H9 (cell line): ENCODE measurements at regions not wholly inside any gene's neighbourhood (a gene's known extent, or its start where the extent isn't known, plus 50 kb on each side); places are given as distances from the start of the nearest gene placed in this dataset.

Experiments used
- DNase-seq: peaks from one replicate; pipeline ENCODE4 v3.0.0-alpha.2; 2017
- H2AFZ ChIP-seq: one replicate; pipeline ENCODE4 v1.6.1; 2013; ENCODE audit warnings: mild to moderate bottlenecking, low read length, control low read depth, moderate library complexity
- H2AK5ac ChIP-seq: 2 replicates; pipeline ENCODE4 v1.6.1; 2013; ENCODE audit warnings: low read length, control low read depth, mixed read lengths; ENCODE audit not compliant: insufficient read length
- H2BK120ac ChIP-seq: one replicate; pipeline ENCODE4 v1.6.1; 2013; ENCODE audit warnings: low read depth, mild to moderate bottlenecking, low read length, control low read depth, inconsistent platforms; ENCODE audit not compliant: poor library complexity, severe bottlenecking
- H2BK12ac ChIP-seq: 2 replicates; pipeline ENCODE4 v1.6.1; 2013; ENCODE audit warnings: low read length, control low read depth, mixed read lengths, low read depth; ENCODE audit not compliant: insufficient read length
- H2BK15ac ChIP-seq: 2 replicates; pipeline ENCODE4 v1.6.1; 2013; ENCODE audit warnings: low read depth, low read length, control low read depth
- H2BK20ac ChIP-seq: one replicate; pipeline ENCODE4 v1.6.1; 2013; ENCODE audit warnings: low read depth, mild to moderate bottlenecking, low read length, control low read depth, inconsistent platforms; ENCODE audit not compliant: poor library complexity, severe bottlenecking
- H2BK5ac ChIP-seq: 2 replicates; pipeline ENCODE4 v1.6.1; 2013; ENCODE audit warnings: low read length, control low read depth, mixed read lengths; ENCODE audit not compliant: insufficient read length
- H3K14ac ChIP-seq: 2 replicates; pipeline ENCODE4 v1.6.1; 2013; ENCODE audit warnings: low read length, control low read depth; ENCODE audit not compliant: insufficient read depth
- H3K18ac ChIP-seq: 2 replicates; pipeline ENCODE4 v1.6.1; 2013; ENCODE audit warnings: low read depth, mild to moderate bottlenecking, mixed read lengths, low read length, control low read depth; ENCODE audit not compliant: insufficient read length
- H3K23ac ChIP-seq: 2 replicates; pipeline ENCODE4 v1.6.1; 2013; ENCODE audit warnings: low read length, control low read depth, mixed read lengths, low read depth; ENCODE audit not compliant: insufficient read length
- H3K23me2 ChIP-seq: 2 replicates; pipeline ENCODE4 v1.6.1; 2013; ENCODE audit warnings: low read depth, mild to moderate bottlenecking, mixed read lengths, low read length, control low read depth; ENCODE audit not compliant: insufficient read length, poor library complexity, severe bottlenecking
- H3K27ac ChIP-seq: 2 replicates; pipeline ENCODE4 v1.5.1; 2013; ENCODE audit warnings: low read length, control low read depth, mixed read lengths, low read depth; ENCODE audit not compliant: insufficient read length
- H3K27me3 ChIP-seq: 2 replicates; pipeline ENCODE4 v1.6.1; 2013; ENCODE audit warnings: low read length, control low read depth, inconsistent platforms; ENCODE audit not compliant: insufficient read depth
- H3K4ac ChIP-seq: 2 replicates; pipeline ENCODE4 v1.6.1; 2013; ENCODE audit warnings: low read depth, mild to moderate bottlenecking, control low read depth, inconsistent platforms, low read length, moderate library complexity
- H3K4me1 ChIP-seq: 2 replicates; pipeline ENCODE4 v1.6.1; 2013; ENCODE audit warnings: low read length, control low read depth, inconsistent platforms; ENCODE audit not compliant: insufficient read depth
- H3K4me2 ChIP-seq: 2 replicates; pipeline ENCODE4 v1.6.1; 2013; ENCODE audit warnings: low read length, control low read depth, mixed read lengths; ENCODE audit not compliant: insufficient read length, insufficient read depth
- H3K56ac ChIP-seq: 2 replicates; pipeline ENCODE4 v1.6.1; 2013; ENCODE audit warnings: low read depth, mild to moderate bottlenecking, mixed read lengths, low read length, control low read depth; ENCODE audit not compliant: insufficient read length
- H3K79me1 ChIP-seq: 2 replicates; pipeline ENCODE4 v1.6.1; 2013; ENCODE audit warnings: low read depth, mild to moderate bottlenecking, moderate library complexity, low read length, control low read depth, inconsistent platforms; ENCODE audit not compliant: insufficient read depth, poor library complexity, severe bottlenecking
- H3K79me2 ChIP-seq: 2 replicates; pipeline ENCODE4 v1.6.1; 2013; ENCODE audit warnings: low read length, control low read depth, inconsistent platforms; ENCODE audit not compliant: insufficient read depth
- H3K9ac ChIP-seq: 2 replicates; pipeline ENCODE4 v1.6.1; 2013; ENCODE audit warnings: low read length, control low read depth, mixed read lengths; ENCODE audit not compliant: insufficient read length; ENCODE audit errors: extremely low read depth
- H3K9me3 ChIP-seq: one replicate; pipeline ENCODE4 v1.6.1; 2013; ENCODE audit warnings: low read depth, low read length, inconsistent platforms; ENCODE audit not compliant: control insufficient read depth
- H3T11ph ChIP-seq: one replicate; pipeline ENCODE4 v1.6.1; 2013; ENCODE audit warnings: mild to moderate bottlenecking, low read length, control low read depth, inconsistent platforms
- H4K20me1 ChIP-seq: one replicate; pipeline ENCODE4 v1.6.1; 2013; ENCODE audit not compliant: control insufficient read depth, insufficient read length, insufficient read depth
- H4K5ac ChIP-seq: 2 replicates; pipeline ENCODE4 v1.6.1; 2013; ENCODE audit warnings: low read depth, mild to moderate bottlenecking, mixed read lengths, low read length, control low read depth; ENCODE audit not compliant: insufficient read length
- H4K8ac ChIP-seq: replicated peaks from 2 replicates; pipeline ENCODE4 v1.6.1; 2013; ENCODE audit warnings: low read length, control low read depth, mixed read lengths, low read depth; ENCODE audit not compliant: insufficient read length
- H4K91ac ChIP-seq: 2 replicates; pipeline ENCODE4 v1.6.1; 2013; ENCODE audit warnings: low read depth, mild to moderate bottlenecking, moderate library complexity, mixed read lengths, low read length, control low read depth; ENCODE audit not compliant: insufficient read length
- H3K27ac Mint-ChIP-seq, 3 experiments: 2 replicates in 2 of 3; 3 replicates in 1 of 3; pipeline ENCODE4 v1.8.0; 2020 to 2021; ENCODE audit warnings: mixed read lengths in 3 of 3, mild to moderate bottlenecking in 1 of 3, moderate library complexity in 1 of 3
- H3K27me3 Mint-ChIP-seq: 2 replicates; pipeline ENCODE4 v1.8.0; 2021; ENCODE audit warnings: low read depth, mild to moderate bottlenecking, moderate library complexity, mixed read lengths
- H3K36me3 Mint-ChIP-seq, 3 experiments: 2 replicates in 2 of 3; 3 replicates in 1 of 3; pipeline ENCODE4 v1.8.0; 2020 to 2021; ENCODE audit warnings: low read depth in 3 of 3, mixed read lengths in 3 of 3; ENCODE audit not compliant: insufficient read depth in 1 of 3
- H3K4me1 Mint-ChIP-seq, 2 experiments: 2 replicates each; pipeline ENCODE4 v1.8.0; 2020; ENCODE audit warnings: mixed read lengths in 2 of 2
- H3K4me3 Mint-ChIP-seq, 2 experiments: 2 replicates in 1 of 2; 3 replicates in 1 of 2; pipeline ENCODE4 v1.8.0; 2020 to 2021; ENCODE audit warnings: mild to moderate bottlenecking in 2 of 2, mixed read lengths in 2 of 2, moderate library complexity in 1 of 2
- H3K9me3 Mint-ChIP-seq, 2 experiments: 2 replicates in 1 of 2; 3 replicates in 1 of 2; pipeline ENCODE4 v1.8.0; 2020; ENCODE audit warnings: mild to moderate bottlenecking in 2 of 2, mixed read lengths in 2 of 2, moderate library complexity in 1 of 2
- CTCF ChIP-seq: fragments of 200-600 bp; sonication (generic); conservative IDR thresholded peaks from 3 replicates; pipeline ENCODE4 v1.8.0; 2021; ENCODE audit warnings: antibody characterized with exemption, mild to moderate bottlenecking
- WGBS: extraction: QIAGEN DNeasy Blood & Tissue Kit; methylation state at CpG from one replicate; pipeline ENCODE4 v1.1.7; 2013; ENCODE audit warnings: missing lambda C conversion rate, low lambda C conversion rate, mixed read lengths; ENCODE audit not compliant: insufficient read length; ENCODE audit errors: extremely low coverage; 5-methylcytosine and 5-hydroxymethylcytosine counted together

GRCh38 chr14:27881646-27882045, 884.9 kb upstream of the FOXG1 start:
- no peaks in the 10 kb centered on the region for H3K27me3 Mint-ChIP-seq
- no peak overlapping the region for H3K14ac ChIP-seq
- H3K23ac ChIP-seq = no peak overlapping the region
- H3K18ac ChIP-seq = no peak overlapping the region
- H3K9me3 ChIP-seq = no peaks in the 10 kb centered on the region
- H2AFZ ChIP-seq = no peak overlapping the region
- H3K79me2 ChIP-seq = no peaks in the 10 kb centered on the region
- no peak overlapping the region for H3K4me2 ChIP-seq
- H3K56ac ChIP-seq = no peak overlapping the region
- no peak overlapping the region for H2BK5ac ChIP-seq
- peaks cover 0 to 2% of the 10 kb centered on the region in 2 experiments; a peak in 2 of 5 replicates for H3K9me3 Mint-ChIP-seq
- no peaks in the 10 kb centered on the region for H3K27me3 ChIP-seq
- H3K4me3 Mint-ChIP-seq = no peak overlapping the region
- no peak overlapping the region for H3K27ac ChIP-seq
- no peak overlapping the region for H3K4ac ChIP-seq
- H3K79me1 ChIP-seq = no peaks in the 10 kb centered on the region
- TF ChIP-seq CTCF = no peak
- no peak for DNase-seq
- no peaks in the 10 kb centered on the region for H3K4me1 ChIP-seq
- no peak overlapping the region for H4K5ac ChIP-seq
- H3K27ac Mint-ChIP-seq = peak overlapping the region in 1 of 3 experiments; percentile 35; a peak in 1 of 7 replicates
- peaks cover 0 to 2% of the 10 kb centered on the region in 2 experiments; a peak in 1 of 4 replicates for H3K4me1 Mint-ChIP-seq
- no peak overlapping the region for H2BK12ac ChIP-seq
- H2BK20ac ChIP-seq = no peak overlapping the region
- H2AK5ac ChIP-seq = no peak overlapping the region
- H4K8ac ChIP-seq = no peak overlapping the region
- H4K91ac ChIP-seq = no peak overlapping the region
- H4K20me1 ChIP-seq = no peaks in the 10 kb centered on the region
- H3K9ac ChIP-seq = no peak overlapping the region
- H2BK15ac ChIP-seq = no peak overlapping the region
- WGBS = no CpG with 5 or more reads among the region's 4 CpGs
- H3K23me2 ChIP-seq = no peaks in the 10 kb centered on the region
- H3K36me3 Mint-ChIP-seq = no peaks in the 10 kb centered on the region; a peak in 2 of 7 replicates
- no peak overlapping the region for H3T11ph ChIP-seq
- no peak overlapping the region for H2BK120ac ChIP-seq
